ENCODE measurements at regions not wholly inside any gene's neighbourhood (a gene's known extent, or its start where the extent isn't known, plus 50 kb on each side); places are given as distances from the start of the nearest gene placed in this dataset.

DNA sequence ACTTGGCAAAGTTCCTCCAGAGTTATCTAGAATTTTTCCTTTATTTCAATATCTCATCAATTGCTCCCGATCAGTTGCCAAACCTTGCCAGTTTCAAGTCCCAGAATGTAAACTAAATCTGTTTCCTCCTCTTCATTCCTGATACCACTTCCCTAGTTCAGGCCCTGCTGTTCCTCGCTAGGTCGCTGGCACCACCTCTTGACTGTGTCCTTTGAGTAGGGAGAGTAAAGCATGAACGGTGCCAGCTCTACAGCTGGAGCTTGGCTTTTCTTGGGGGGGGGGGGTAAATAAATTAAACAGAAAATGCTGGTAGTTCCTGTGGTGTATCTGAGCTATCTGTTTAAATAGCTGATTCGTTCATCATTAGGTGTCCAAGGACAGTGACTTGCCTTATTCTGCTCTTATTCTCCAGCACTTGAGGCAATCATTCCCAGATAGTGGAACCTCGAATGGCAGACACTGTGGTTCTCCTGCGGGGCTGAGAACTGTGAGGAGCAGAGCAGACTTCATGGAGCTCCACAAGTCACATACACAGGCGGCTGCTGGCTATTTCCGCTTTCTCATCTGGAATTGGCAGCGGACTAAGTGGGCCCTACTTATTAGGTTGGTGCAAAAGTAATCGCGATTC is 168.3 kb upstream of the FAT1 start:
- ATAC-seq (ENCODE audit: low read depth) (no peak), DNase-seq (no peak)
- Histone ChIP-seq H3K4me2 (replicated peaks; ENCODE audit: low read depth, low read length, poor library complexity, severe bottlenecking) (no peak overlapping the region), H3K27ac (ENCODE audit: low read length in 2 of 2) (no peak overlapping the region), H3K9ac (ENCODE audit: low read length) (no peak overlapping the region), H4K20me1 (ENCODE audit: control insufficient read depth, insufficient read depth, low read length, poor library complexity, severe bottlenecking) (no peaks in the 10 kb centered on the region), H3K4me1 (ENCODE audit: control insufficient read depth in 2 of 2, insufficient read depth in 2 of 2, low read length in 2 of 2) (no peaks in the 10 kb centered on the region), H3K79me2 (ENCODE audit: control insufficient read depth, insufficient read depth, low read length) (no peaks in the 10 kb centered on the region), H2AFZ (ENCODE audit: insufficient read depth, low read depth, low read length, poor library complexity, severe bottlenecking) (no peak overlapping the region), H3K9me3 (ENCODE audit: control extremely low read depth in 1 of 3, control insufficient read depth in 2 of 3, insufficient read depth in 1 of 3, low read length in 2 of 3) (peaks cover 0 to 38% (median 0%) of the 10 kb centered on the region in 3 donors), H3K27me3 (replicated peaks in 1 of 4; ENCODE audit: control extremely low read depth in 1 of 4, control insufficient read depth in 3 of 4, insufficient read depth in 4 of 4, low read length in 3 of 4) (no peaks in the 10 kb centered on the region), H3K36me3 (replicated peaks in 1 of 2; ENCODE audit: control extremely low read depth in 1 of 2, control insufficient read depth in 1 of 2, extremely low read depth in 1 of 2, insufficient read depth in 2 of 2, low read length in 1 of 2) (no peaks in the 10 kb centered on the region), H3K4me3 (ENCODE audit: control extremely low read depth in 1 of 5, extremely low read depth in 1 of 5, insufficient read depth in 1 of 5, low read depth in 2 of 5, low read length in 4 of 5) (no peak overlapping the region)
- Mint-ChIP-seq H3K27me3 (no peaks in the 10 kb centered on the region), H3K4me3 (no peak overlapping the region), H3K9me3 (ENCODE audit: insufficient read depth) (peaks cover 9% of the 10 kb centered on the region), H3K27ac (no peak overlapping the region), H3K4me1 (no peaks in the 10 kb centered on the region)
- POLR2A ChIA-PET: no interaction called here
- whole genome bisulfite sequencing (ENCODE audit: insufficient coverage): 62% methylated on average over 4 of the region's 12 CpGs
- intact Hi-C loops (cut with micrococcal nuclease): no loop called here
- TF ChIP-seq EZH2 (IDR thresholded peaks at IDR 0.05; ENCODE audit: borderline replicate concordance, insufficient read depth, low read depth, low read length, poor library complexity, severe bottlenecking): no peak
- TF ChIP-seq, protein P1, sequence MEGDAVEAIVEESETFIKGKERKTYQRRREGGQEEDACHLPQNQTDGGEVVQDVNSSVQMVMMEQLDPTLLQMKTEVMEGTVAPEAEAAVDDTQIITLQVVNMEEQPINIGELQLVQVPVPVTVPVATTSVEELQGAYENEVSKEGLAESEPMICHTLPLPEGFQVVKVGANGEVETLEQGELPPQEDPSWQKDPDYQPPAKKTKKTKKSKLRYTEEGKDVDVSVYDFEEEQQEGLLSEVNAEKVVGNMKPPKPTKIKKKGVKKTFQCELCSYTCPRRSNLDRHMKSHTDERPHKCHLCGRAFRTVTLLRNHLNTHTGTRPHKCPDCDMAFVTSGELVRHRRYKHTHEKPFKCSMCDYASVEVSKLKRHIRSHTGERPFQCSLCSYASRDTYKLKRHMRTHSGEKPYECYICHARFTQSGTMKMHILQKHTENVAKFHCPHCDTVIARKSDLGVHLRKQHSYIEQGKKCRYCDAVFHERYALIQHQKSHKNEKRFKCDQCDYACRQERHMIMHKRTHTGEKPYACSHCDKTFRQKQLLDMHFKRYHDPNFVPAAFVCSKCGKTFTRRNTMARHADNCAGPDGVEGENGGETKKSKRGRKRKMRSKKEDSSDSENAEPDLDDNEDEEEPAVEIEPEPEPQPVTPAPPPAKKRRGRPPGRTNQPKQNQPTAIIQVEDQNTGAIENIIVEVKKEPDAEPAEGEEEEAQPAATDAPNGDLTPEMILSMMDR (IDR thresholded peaks at IDR 0.05): no peak
- CTCF ChIA-PET: no interaction called here

DNA sequence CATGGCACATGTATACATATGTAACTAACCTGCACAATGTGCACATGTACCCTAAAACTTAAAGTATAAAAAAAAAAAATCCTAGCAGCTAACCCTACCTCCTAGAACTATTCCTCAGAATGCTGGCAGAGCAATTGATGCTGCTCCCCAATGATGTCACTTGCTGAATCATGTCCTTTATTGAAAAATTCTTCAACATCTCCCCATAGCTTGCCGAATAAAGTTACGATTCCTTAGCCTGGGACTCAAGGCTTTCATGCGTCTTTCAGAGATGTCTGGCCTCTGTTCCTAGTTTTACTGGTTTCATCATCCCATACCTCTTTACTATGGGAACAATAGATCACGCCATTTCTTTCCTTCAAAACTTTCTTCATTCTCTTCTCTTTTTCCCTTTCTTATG is 174.7 kb upstream of the FAT1 start:
- intact Hi-C loops (cut with micrococcal nuclease): no loop called here
- Mint-ChIP-seq H3K4me1 (no peaks in the 10 kb centered on the region), H3K4me3 (no peak overlapping the region), H3K9me3 (ENCODE audit: insufficient read depth) (peaks cover 10% of the 10 kb centered on the region), H3K27me3 (no peaks in the 10 kb centered on the region), H3K27ac (no peak overlapping the region)
- Histone ChIP-seq H3K27ac (ENCODE audit: low read length in 2 of 2) (no peak overlapping the region), H3K9me3 (ENCODE audit: control extremely low read depth in 1 of 3, control insufficient read depth in 2 of 3, insufficient read depth in 1 of 3, low read length in 2 of 3) (peaks cover 0 to 19% (median 0%) of the 10 kb centered on the region in 3 donors), H3K4me3 (ENCODE audit: control extremely low read depth in 1 of 5, extremely low read depth in 1 of 5, insufficient read depth in 1 of 5, low read depth in 2 of 5, low read length in 4 of 5) (no peak overlapping the region), H3K27me3 (replicated peaks in 1 of 4; ENCODE audit: control extremely low read depth in 1 of 4, control insufficient read depth in 3 of 4, insufficient read depth in 4 of 4, low read length in 3 of 4) (no peaks in the 10 kb centered on the region), H3K4me1 (ENCODE audit: control insufficient read depth in 2 of 2, insufficient read depth in 2 of 2, low read length in 2 of 2) (no peaks in the 10 kb centered on the region), H4K20me1 (ENCODE audit: control insufficient read depth, insufficient read depth, low read length, poor library complexity, severe bottlenecking) (no peaks in the 10 kb centered on the region), H3K36me3 (replicated peaks in 1 of 2; ENCODE audit: control extremely low read depth in 1 of 2, control insufficient read depth in 1 of 2, extremely low read depth in 1 of 2, insufficient read depth in 2 of 2, low read length in 1 of 2) (no peaks in the 10 kb centered on the region), H2AFZ (ENCODE audit: insufficient read depth, low read depth, low read length, poor library complexity, severe bottlenecking) (no peak overlapping the region), H3K79me2 (ENCODE audit: control insufficient read depth, insufficient read depth, low read length) (no peaks in the 10 kb centered on the region), H3K4me2 (replicated peaks; ENCODE audit: low read depth, low read length, poor library complexity, severe bottlenecking) (no peak overlapping the region), H3K9ac (ENCODE audit: low read length) (no peak overlapping the region)
- ATAC-seq (ENCODE audit: low read depth) (no peak), DNase-seq (no peak)
- CTCF ChIA-PET: no interaction called here
- TF ChIP-seq EZH2 (IDR thresholded peaks at IDR 0.05; ENCODE audit: borderline replicate concordance, insufficient read depth, low read depth, low read length, poor library complexity, severe bottlenecking): no peak
- TF ChIP-seq, protein P1 (IDR thresholded peaks at IDR 0.05): no peak
- WGBS (ENCODE audit: insufficient coverage): 100% methylated on average over 3 of the region's 4 CpGs
- POLR2A ChIA-PET: no interaction called here

All from B cell (primary cell).